ENCODE measurements at regions not wholly inside any gene's neighbourhood (a gene's known extent, or its start where the extent isn't known, plus 50 kb on each side); places are given as distances from the start of the nearest gene placed in this dataset.

DNA sequence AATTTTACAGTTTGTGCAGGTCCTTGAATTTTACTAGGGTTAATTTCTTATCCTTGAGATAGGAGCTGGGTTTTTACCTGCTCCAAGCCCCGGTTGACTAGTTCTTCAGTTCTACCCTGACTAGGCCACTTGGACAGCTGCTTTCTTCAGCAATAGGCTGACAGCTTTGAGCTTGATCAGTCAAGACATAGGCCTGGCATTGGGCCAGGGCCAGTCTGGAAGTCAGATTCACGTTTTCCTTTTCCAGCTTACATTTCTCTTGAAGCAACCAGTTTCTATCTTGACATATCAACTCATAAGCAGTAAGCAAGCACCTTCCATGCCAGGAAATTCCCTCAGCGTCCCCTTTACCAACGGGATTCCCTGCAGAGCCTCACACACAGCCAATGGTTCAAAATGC, 63.7 kb upstream of the AJAP1 start:
- no peak overlapping the region for H3K9ac ChIP-seq (ENCODE audit: low read length)

DNA sequence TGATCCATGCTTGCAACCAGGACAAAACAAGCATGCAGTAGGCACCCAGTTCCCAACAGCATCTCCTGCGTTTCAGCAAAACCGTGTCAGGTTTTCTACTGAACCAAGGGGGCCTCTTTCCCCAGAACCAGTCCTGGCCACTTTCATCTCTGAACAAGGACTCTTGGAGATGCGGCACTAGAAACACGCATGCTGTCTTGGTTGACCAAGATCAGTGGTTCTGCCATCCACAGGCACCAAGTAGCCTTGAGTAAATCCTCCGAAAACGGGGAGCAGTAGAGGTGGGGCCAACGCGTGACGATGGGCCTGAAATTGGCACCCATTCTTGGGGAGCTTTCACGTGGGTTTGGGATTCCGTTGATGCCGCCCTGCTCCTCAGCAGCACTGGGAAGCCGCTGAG, 62.5 kb upstream of the AJAP1 start:
- Histone ChIP-seq H3K9ac (ENCODE audit: low read length) (no peak overlapping the region), H3K36me3 (ENCODE audit: low read length) (no peaks in the 10 kb centered on the region), H3K79me2 (ENCODE audit: insufficient read depth, low read length) (no peaks in the 10 kb centered on the region), H3K27me3 (ENCODE audit: low read length) (no peaks in the 10 kb centered on the region), H4K20me1 (ENCODE audit: low read depth, low read length) (no peaks in the 10 kb centered on the region), H3F3A (ENCODE audit: insufficient read depth) (no peaks in the 10 kb centered on the region), H3K9me3 (ENCODE audit: insufficient read depth, low read length) (no peaks in the 10 kb centered on the region), H2AFZ (ENCODE audit: low read depth, low read length, severe bottlenecking) (no peak overlapping the region), H3K9me2 (replicated peaks; ENCODE audit: insufficient read depth, low read length) (no peaks in the 10 kb centered on the region), H3K4me2 (ENCODE audit: low read depth, low read length, poor library complexity, severe bottlenecking) (no peak overlapping the region), H3K27ac (ENCODE audit: low read depth, low read length) (no peak overlapping the region), H3K4me3 (ENCODE audit: insufficient read depth, low read length, poor library complexity, severe bottlenecking) (no peak overlapping the region)
- TF ChIP-seq, protein P1, sequence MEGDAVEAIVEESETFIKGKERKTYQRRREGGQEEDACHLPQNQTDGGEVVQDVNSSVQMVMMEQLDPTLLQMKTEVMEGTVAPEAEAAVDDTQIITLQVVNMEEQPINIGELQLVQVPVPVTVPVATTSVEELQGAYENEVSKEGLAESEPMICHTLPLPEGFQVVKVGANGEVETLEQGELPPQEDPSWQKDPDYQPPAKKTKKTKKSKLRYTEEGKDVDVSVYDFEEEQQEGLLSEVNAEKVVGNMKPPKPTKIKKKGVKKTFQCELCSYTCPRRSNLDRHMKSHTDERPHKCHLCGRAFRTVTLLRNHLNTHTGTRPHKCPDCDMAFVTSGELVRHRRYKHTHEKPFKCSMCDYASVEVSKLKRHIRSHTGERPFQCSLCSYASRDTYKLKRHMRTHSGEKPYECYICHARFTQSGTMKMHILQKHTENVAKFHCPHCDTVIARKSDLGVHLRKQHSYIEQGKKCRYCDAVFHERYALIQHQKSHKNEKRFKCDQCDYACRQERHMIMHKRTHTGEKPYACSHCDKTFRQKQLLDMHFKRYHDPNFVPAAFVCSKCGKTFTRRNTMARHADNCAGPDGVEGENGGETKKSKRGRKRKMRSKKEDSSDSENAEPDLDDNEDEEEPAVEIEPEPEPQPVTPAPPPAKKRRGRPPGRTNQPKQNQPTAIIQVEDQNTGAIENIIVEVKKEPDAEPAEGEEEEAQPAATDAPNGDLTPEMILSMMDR (IDR thresholded peaks at IDR 0.05; ENCODE audit: insufficient read depth, low read length, poor library complexity, severe bottlenecking), result no peak
- no peak for TF ChIP-seq EZH2phosphoT487 (conservative IDR thresholded peaks at IDR 0.05; ENCODE audit: low read length)

More for the DNA sequence above, 63.7 kb upstream of the AJAP1 start:
- Histone ChIP-seq H4K20me1 (ENCODE audit: low read depth, low read length) (no peaks in the 10 kb centered on the region), H3K4me3 (ENCODE audit: insufficient read depth, low read length, poor library complexity, severe bottlenecking) (no peak overlapping the region), H3K36me3 (ENCODE audit: low read length) (no peaks in the 10 kb centered on the region), H2AFZ (ENCODE audit: low read depth, low read length, severe bottlenecking) (no peak overlapping the region), H3K9me2 (replicated peaks; ENCODE audit: insufficient read depth, low read length) (no peaks in the 10 kb centered on the region), H3K27ac (ENCODE audit: low read depth, low read length) (no peak overlapping the region), H3K9me3 (ENCODE audit: insufficient read depth, low read length) (no peaks in the 10 kb centered on the region), H3K4me2 (ENCODE audit: low read depth, low read length, poor library complexity, severe bottlenecking) (no peak overlapping the region), H3F3A (ENCODE audit: insufficient read depth) (no peaks in the 10 kb centered on the region), H3K79me2 (ENCODE audit: insufficient read depth, low read length) (no peaks in the 10 kb centered on the region), H3K27me3 (ENCODE audit: low read length) (no peaks in the 10 kb centered on the region)
- TF ChIP-seq EZH2phosphoT487 (conservative IDR thresholded peaks at IDR 0.05; ENCODE audit: low read length), result no peak
- TF ChIP-seq, protein P1 (IDR thresholded peaks at IDR 0.05; ENCODE audit: insufficient read depth, low read length, poor library complexity, severe bottlenecking), result no peak

DNA sequence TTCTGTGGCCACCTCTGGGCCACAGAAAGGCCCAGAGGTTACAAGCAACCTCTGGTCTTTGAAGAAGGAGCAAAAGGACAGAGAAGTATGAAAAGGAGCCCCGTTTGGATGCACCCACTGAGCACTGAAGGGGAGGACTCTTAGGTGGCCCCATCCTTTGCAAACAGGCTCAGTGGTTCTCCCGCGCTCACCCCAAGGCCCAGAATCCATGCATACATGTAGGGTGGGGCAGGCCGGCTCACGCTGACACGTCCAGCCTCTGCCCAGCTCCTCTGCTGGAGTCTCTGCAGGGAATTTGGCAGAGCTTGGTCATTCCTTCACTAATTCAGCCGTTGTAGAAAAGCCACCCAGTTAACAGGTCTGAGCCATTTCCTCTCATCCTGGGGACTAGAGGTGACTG, 61.3 kb upstream of the AJAP1 start:
- Histone ChIP-seq H3F3A (ENCODE audit: insufficient read depth) (no peaks in the 10 kb centered on the region), H3K36me3 (ENCODE audit: low read length) (no peaks in the 10 kb centered on the region), H3K4me2 (ENCODE audit: low read depth, low read length, poor library complexity, severe bottlenecking) (no peak overlapping the region), H3K9ac (ENCODE audit: low read length) (no peak overlapping the region), H3K27me3 (ENCODE audit: low read length) (no peaks in the 10 kb centered on the region), H2AFZ (ENCODE audit: low read depth, low read length, severe bottlenecking) (no peak overlapping the region), H3K4me3 (ENCODE audit: insufficient read depth, low read length, poor library complexity, severe bottlenecking) (no peak overlapping the region), H3K9me3 (ENCODE audit: insufficient read depth, low read length) (no peaks in the 10 kb centered on the region), H3K27ac (ENCODE audit: low read depth, low read length) (no peak overlapping the region), H3K79me2 (ENCODE audit: insufficient read depth, low read length) (no peaks in the 10 kb centered on the region), H4K20me1 (ENCODE audit: low read depth, low read length) (no peaks in the 10 kb centered on the region), H3K9me2 (replicated peaks; ENCODE audit: insufficient read depth, low read length) (no peaks in the 10 kb centered on the region)
- TF ChIP-seq, protein P1 (IDR thresholded peaks at IDR 0.05; ENCODE audit: insufficient read depth, low read length, poor library complexity, severe bottlenecking), result no peak
